ENCODE measurements at regions not wholly inside any gene's neighbourhood (a gene's known extent, or its start where the extent isn't known, plus 50 kb on each side); places are given as distances from the start of the nearest gene placed in this dataset.

DNA sequence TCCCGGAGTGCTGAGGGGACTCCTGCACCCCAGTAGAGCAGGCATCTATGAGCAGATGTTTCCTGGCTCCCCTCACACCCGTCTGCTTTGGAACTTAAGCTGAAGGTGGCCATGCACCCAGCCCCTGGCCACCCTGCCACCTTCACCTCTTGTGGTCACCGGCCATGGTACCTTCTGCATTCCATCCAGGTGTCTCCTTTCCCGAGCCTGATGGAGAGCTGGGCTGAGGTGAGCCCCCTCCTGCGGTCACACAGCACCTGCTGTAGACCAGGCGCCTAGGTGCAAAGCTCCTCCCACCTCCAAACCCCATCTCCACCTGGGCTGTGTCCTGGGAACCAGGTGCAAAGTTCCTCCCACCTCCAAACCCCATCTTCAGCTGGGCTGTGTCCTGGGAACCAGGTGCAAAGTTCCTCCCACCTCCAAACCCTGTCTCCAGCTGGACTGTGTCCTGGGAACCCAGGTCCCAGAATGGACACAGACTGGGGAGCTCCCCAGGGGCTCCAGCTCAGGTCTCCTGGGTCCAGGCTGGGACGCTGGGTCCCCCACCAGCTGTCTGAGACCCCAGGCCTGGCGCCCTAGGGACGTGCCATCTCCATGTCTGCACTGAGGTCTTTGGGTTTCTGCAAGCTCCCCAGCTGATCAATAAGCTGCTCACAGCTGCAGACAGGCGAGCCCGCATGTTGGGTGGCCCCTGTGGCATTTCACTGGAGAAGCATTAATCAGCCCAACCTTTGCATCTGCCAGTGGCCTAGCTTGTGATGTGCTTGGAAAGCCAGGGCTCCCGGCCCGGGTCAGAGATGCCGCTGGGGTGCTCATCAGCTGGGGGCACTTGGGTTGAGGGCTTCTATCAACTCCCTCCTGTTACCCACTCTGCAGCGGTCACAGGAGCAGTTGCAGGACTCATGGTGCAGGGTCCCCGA is 61.2 kb upstream of the INPP5A start:
- TF ChIP-seq, protein P1, sequence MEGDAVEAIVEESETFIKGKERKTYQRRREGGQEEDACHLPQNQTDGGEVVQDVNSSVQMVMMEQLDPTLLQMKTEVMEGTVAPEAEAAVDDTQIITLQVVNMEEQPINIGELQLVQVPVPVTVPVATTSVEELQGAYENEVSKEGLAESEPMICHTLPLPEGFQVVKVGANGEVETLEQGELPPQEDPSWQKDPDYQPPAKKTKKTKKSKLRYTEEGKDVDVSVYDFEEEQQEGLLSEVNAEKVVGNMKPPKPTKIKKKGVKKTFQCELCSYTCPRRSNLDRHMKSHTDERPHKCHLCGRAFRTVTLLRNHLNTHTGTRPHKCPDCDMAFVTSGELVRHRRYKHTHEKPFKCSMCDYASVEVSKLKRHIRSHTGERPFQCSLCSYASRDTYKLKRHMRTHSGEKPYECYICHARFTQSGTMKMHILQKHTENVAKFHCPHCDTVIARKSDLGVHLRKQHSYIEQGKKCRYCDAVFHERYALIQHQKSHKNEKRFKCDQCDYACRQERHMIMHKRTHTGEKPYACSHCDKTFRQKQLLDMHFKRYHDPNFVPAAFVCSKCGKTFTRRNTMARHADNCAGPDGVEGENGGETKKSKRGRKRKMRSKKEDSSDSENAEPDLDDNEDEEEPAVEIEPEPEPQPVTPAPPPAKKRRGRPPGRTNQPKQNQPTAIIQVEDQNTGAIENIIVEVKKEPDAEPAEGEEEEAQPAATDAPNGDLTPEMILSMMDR (conservative IDR thresholded peaks at IDR 0.05; ENCODE audit: low read length) = no peak
- no peak for TF ChIP-seq EZH2phosphoT487 (IDR thresholded peaks at IDR 0.05; ENCODE audit: borderline replicate concordance, low read depth, low read length)
